GM12892 (cell line): ENCODE measurements at regions not wholly inside any gene's neighbourhood (a gene's known extent, or its start where the extent isn't known, plus 50 kb on each side); places are given as distances from the start of the nearest gene placed in this dataset.

Experiments used
- POLR2A ChIP-seq: IDR thresholded peaks from 2 replicates; pipeline ENCODE4 v1.6.1; 2011; ENCODE audit warnings: low read depth, low read length, control low read depth
- POLR2AphosphoS5 ChIP-seq: IDR thresholded peaks from 2 replicates; pipeline ENCODE4 v1.6.1; 2011; ENCODE audit warnings: low read depth, low read length, control low read depth

DNA sequence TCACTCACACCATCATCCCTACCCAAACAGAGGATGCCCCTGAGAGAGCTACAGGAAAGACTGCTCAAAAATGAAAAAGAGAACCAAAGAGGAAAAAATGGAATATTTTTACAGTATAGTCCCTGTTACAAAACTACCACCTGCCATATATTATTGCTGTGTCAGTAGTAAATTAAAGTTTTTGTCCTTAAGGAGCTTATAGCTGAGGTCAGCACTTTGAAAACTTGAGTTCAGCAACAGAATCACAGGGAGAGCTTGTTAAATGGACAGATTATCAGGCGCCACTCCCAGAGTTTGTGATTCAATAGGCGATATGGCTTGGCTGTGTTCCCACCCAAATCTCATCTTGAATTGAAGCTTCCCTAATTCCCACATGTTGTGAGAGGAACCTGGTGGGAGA, 71.9 kb upstream of the FAM9A start:
- no peak for TF ChIP-seq POLR2AphosphoS5
- no peak for TF ChIP-seq POLR2A
